SK-N-SH (cell line): ENCODE measurements at regions not wholly inside any gene's neighbourhood (a gene's known extent, or its start where the extent isn't known, plus 50 kb on each side); places are given as distances from the start of the nearest gene placed in this dataset.

Experiments used
- CTCF ChIA-PET: fragments of 300-600, 350-600 bp; formaldehyde crosslinking; extraction: SDS; loops from one replicate; lab custom pipeline; 2021; lab: Yijun Ruan, JAX
- POLR2A ChIA-PET: fragments of 350-600 bp; sonication (Branson Sonifier 250); formaldehyde crosslinking; extraction: SDS; loops from one replicate; lab custom pipeline; 2020; ENCODE audit warnings: antibody characterized with exemption, inconsistent platforms; lab: Yijun Ruan, JAX
- DNase-seq: peaks from one replicate; pipeline ENCODE4 v3.0.0; 2012
- H2AFZ ChIP-seq: fragments of 200-600 bp; sonication (generic); 2 replicates; pipeline ENCODE4 v1.8.1; 2016; ENCODE audit warnings: antibody characterized with exemption, mild to moderate bottlenecking, low read depth
- H3F3A ChIP-seq: fragments of 200-600 bp; sonication (generic); replicated peaks from 2 replicates; pipeline ENCODE3; 2016; ENCODE audit warnings: antibody characterized with exemption, mild to moderate bottlenecking; ENCODE audit not compliant: insufficient read depth
- H3K27ac ChIP-seq, 2 experiments: fragments of 200-500 bp in 1 of 2; fragments of 200-600 bp in 1 of 2; sonication (Bioruptor generic) in 1 of 2; sonication (generic), shearing (Covaris generic) in 1 of 2; 2 replicates each; pipeline versions ENCODE4 v1.5.1 to v1.6.1; 2014 to 2016; ENCODE audit warnings: low read depth in 2 of 2, inconsistent platforms in 1 of 2, low read length in 1 of 2, mild to moderate bottlenecking in 1 of 2, mixed read lengths in 1 of 2
- H3K27me3 ChIP-seq: fragments of 200-600 bp; sonication (generic), shearing (Covaris generic); 2 replicates; pipeline ENCODE4 v1.6.1; 2016; ENCODE audit warnings: mixed run types; ENCODE audit not compliant: insufficient read depth
- H3K36me3 ChIP-seq, 2 experiments: fragments of 200-500 bp in 1 of 2; fragments of 200-600 bp in 1 of 2; sonication (Bioruptor generic) in 1 of 2; sonication (generic) in 1 of 2; replicated peaks in 1 of 2; 2 replicates each; pipeline versions ENCODE3 to v1.5.1; 2014 to 2016; ENCODE audit warnings: low read length in 1 of 2, mild to moderate bottlenecking in 1 of 2; ENCODE audit not compliant: insufficient read depth in 2 of 2, control insufficient read depth in 1 of 2
- H3K4me1 ChIP-seq, 2 experiments: fragments of 200-500 bp in 1 of 2; fragments of 200-600 bp in 1 of 2; sonication (Bioruptor generic) in 1 of 2; sonication (generic), shearing (Covaris generic) in 1 of 2; 2 replicates each; pipeline versions ENCODE4 v1.5.1 to v1.6.1; 2014 to 2016; ENCODE audit warnings: low read depth in 1 of 2, low read length in 1 of 2, mixed run types in 1 of 2; ENCODE audit not compliant: insufficient read depth in 2 of 2, control insufficient read depth in 1 of 2
- H3K4me2 ChIP-seq: fragments of 200-600 bp; sonication (generic), shearing (Covaris generic); 2 replicates; pipeline ENCODE4 v1.6.1; 2017; ENCODE audit warnings: mixed run types
- H3K4me3 ChIP-seq, 2 experiments: fragments of 200-500 bp in 1 of 2; fragments of 200-600 bp in 1 of 2; sonication (Bioruptor generic) in 1 of 2; sonication (generic), shearing (Covaris generic) in 1 of 2; 2 replicates each; pipeline versions ENCODE4 v1.5.1 to v1.8.1; 2014 to 2016; ENCODE audit warnings: low read depth in 2 of 2, inconsistent platforms in 1 of 2, low read length in 1 of 2, mild to moderate bottlenecking in 1 of 2, mixed read lengths in 1 of 2, moderate library complexity in 1 of 2
- H3K79me2 ChIP-seq: fragments of 200-600 bp; sonication (generic); 2 replicates; pipeline ENCODE4 v1.8.1; 2017; ENCODE audit warnings: mild to moderate bottlenecking; ENCODE audit not compliant: insufficient read depth
- H3K9ac ChIP-seq: fragments of 200-600 bp; sonication (generic); 2 replicates; pipeline ENCODE4 v1.6.1; 2017; ENCODE audit warnings: mixed run types
- H3K9me2 ChIP-seq: fragments of 200-600 bp; sonication (generic); 2 replicates; pipeline ENCODE4 v1.6.1; 2017; ENCODE audit warnings: mixed run types
- H3K9me3 ChIP-seq: fragments of 200-600 bp; sonication (generic); 2 replicates; pipeline ENCODE4 v1.6.1; 2017; ENCODE audit warnings: mixed run types, mild to moderate bottlenecking, moderate library complexity
- H4K20me1 ChIP-seq: fragments of 200-600 bp; sonication (generic); 2 replicates; pipeline ENCODE4 v1.6.1; 2017; ENCODE audit warnings: mild to moderate bottlenecking, mixed run types; ENCODE audit not compliant: insufficient read depth
- CHD2 ChIP-seq: fragments of 150-350 bp; IDR thresholded peaks from 2 replicates; pipeline ENCODE4 v1.6.1; 2018; ENCODE audit warnings: low read length; ENCODE audit not compliant: partially characterized antibody
- ELF1 ChIP-seq: IDR thresholded peaks from 2 replicates; pipeline ENCODE4 v1.4.0; 2012
- FOSL2 ChIP-seq: IDR thresholded peaks from 2 replicates; pipeline ENCODE4 v1.4.0; 2012; ENCODE audit warnings: low read depth, mild to moderate bottlenecking, moderate library complexity, borderline replicate concordance
- FOXM1 ChIP-seq: IDR thresholded peaks from 2 replicates; pipeline ENCODE4 v1.4.0; 2012; ENCODE audit warnings: low read depth, mild to moderate bottlenecking
- GATA2 ChIP-seq: sonication (generic); formaldehyde crosslinking; IDR thresholded peaks from 2 replicates; pipeline ENCODE4 v1.5.0; 2020; ENCODE audit warnings: mild to moderate bottlenecking, missing genetic modification reagents
- JUND ChIP-seq: IDR thresholded peaks from 2 replicates; pipeline ENCODE4 v1.4.0; 2012
- MEF2A ChIP-seq: IDR thresholded peaks from 2 replicates; pipeline ENCODE4 v1.4.0; 2012; ENCODE audit warnings: low read depth, borderline replicate concordance
- MXI1 ChIP-seq: IDR thresholded peaks from 2 replicates; pipeline ENCODE4 v1.6.1; 2012; ENCODE audit warnings: mild to moderate bottlenecking, low read depth, low read length, improper control_type of control experiment
- NRF1 ChIP-seq: IDR thresholded peaks from 2 replicates; pipeline ENCODE4 v1.6.1; 2012; ENCODE audit warnings: low read depth, mild to moderate bottlenecking, low read length
- POLR2AphosphoS5 ChIP-seq: IDR thresholded peaks from 2 replicates; pipeline ENCODE4 v1.6.1; 2012; ENCODE audit warnings: low read depth, low read length
- RAD21 ChIP-seq: IDR thresholded peaks from 2 replicates; pipeline ENCODE4 v1.6.1; 2012; ENCODE audit warnings: mild to moderate bottlenecking, low read length
- RCOR1 ChIP-seq: fragments of 150-350 bp; IDR thresholded peaks from 2 replicates; pipeline ENCODE4 v1.6.1; 2017; ENCODE audit warnings: antibody characterized with exemption, low read length
- RFX5 ChIP-seq: IDR thresholded peaks from 2 replicates; pipeline ENCODE4 v1.6.1; 2012; ENCODE audit warnings: mild to moderate bottlenecking, improper control_type of control experiment, low read length
- SIN3A ChIP-seq: IDR thresholded peaks from 2 replicates; pipeline ENCODE4 v1.6.1; 2012; ENCODE audit warnings: low read depth, mild to moderate bottlenecking, low read length, moderate library complexity, borderline replicate concordance
- TCF12 ChIP-seq: IDR thresholded peaks from 2 replicates; pipeline ENCODE4 v1.4.0; 2012
- WGBS: methylation state at CpG from one replicate; pipeline ENCODE4 v1.1.6; 2017; ENCODE audit warnings: low lambda C conversion rate; 5-methylcytosine and 5-hydroxymethylcytosine counted together
- TF ChIP-seq, protein P1 (sequence below): IDR thresholded peaks from 2 replicates; pipeline ENCODE4; 2012
- TF ChIP-seq, protein P2 (sequence below): IDR thresholded peaks from 2 replicates; pipeline ENCODE4 v1.4.0; 2012; ENCODE audit warnings: low read depth
- TF ChIP-seq, protein P3 (sequence below): fragments of 200-600 bp; sonication (generic); IDR thresholded peaks from 2 replicates; pipeline ENCODE4 v1.6.1; 2017; ENCODE audit warnings: antibody characterized with exemption, mild to moderate bottlenecking, moderate library complexity
- TF ChIP-seq, protein P4 (sequence below): IDR thresholded peaks from 2 replicates; pipeline ENCODE4 v1.4.0; 2012; ENCODE audit warnings: low read depth, borderline replicate concordance

DNA sequence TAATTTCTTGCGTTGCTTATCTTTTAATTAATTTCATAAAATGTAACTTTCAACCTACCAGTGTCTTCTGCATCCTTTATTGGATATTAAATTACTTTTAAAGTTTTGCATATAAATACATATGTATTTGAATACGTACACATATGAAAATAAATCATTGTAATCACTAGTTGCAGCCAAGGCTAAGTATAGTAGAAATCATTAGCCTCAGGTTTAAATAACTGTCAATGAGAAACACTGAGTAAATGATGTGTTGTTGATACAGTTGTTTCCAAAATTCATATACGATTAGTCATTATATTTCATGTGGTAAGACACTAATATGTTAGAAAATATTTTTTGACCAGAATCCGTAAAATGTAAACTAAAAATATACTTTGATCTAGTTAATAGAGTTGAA, 1267.1 kb upstream of the PCDH20 start:
- H3K4me1 ChIP-seq = no peaks in the 10 kb centered on the region; a peak in 1 of 4 replicates
- H3K9me2 ChIP-seq = no peaks in the 10 kb centered on the region
- no peak overlapping the region for H3K9ac ChIP-seq
- H3K36me3 ChIP-seq = no peaks in the 10 kb centered on the region
- H3K27me3 ChIP-seq = no peaks in the 10 kb centered on the region
- no peaks in the 10 kb centered on the region for H3K79me2 ChIP-seq
- no peaks in the 10 kb centered on the region for H4K20me1 ChIP-seq
- no peak overlapping the region for H3K4me2 ChIP-seq
- no peak for DNase-seq
- no peak overlapping the region for H3K4me3 ChIP-seq
- POLR2A ChIA-PET = no interaction called here
- no peaks in the 10 kb centered on the region for H3K9me3 ChIP-seq
- CTCF ChIA-PET = no interaction called here
- H3F3A ChIP-seq = no peaks in the 10 kb centered on the region
- H2AFZ ChIP-seq = no peak overlapping the region
- TF ChIP-seq JUND (no peak), RFX5 (no peak), RAD21 (no peak), MEF2A (no peak), NRF1 (no peak), SIN3A (no peak), MXI1 (no peak), FOXM1 (no peak), GATA2 (CRISPR knock-in tag) (no peak), RCOR1 (no peak), CHD2 (no peak), TCF12 (no peak), FOSL2 (no peak), POLR2AphosphoS5 (no peak), ELF1 (no peak)
- TF ChIP-seq, protein P1, sequence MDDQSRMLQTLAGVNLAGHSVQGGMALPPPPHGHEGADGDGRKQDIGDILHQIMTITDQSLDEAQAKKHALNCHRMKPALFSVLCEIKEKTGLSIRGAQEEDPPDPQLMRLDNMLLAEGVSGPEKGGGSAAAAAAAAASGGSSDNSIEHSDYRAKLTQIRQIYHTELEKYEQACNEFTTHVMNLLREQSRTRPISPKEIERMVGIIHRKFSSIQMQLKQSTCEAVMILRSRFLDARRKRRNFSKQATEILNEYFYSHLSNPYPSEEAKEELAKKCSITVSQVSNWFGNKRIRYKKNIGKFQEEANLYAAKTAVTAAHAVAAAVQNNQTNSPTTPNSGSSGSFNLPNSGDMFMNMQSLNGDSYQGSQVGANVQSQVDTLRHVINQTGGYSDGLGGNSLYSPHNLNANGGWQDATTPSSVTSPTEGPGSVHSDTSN = no peak
- TF ChIP-seq, protein P2, sequence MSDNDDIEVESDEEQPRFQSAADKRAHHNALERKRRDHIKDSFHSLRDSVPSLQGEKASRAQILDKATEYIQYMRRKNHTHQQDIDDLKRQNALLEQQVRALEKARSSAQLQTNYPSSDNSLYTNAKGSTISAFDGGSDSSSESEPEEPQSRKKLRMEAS = no peak
- TF ChIP-seq, protein P3, sequence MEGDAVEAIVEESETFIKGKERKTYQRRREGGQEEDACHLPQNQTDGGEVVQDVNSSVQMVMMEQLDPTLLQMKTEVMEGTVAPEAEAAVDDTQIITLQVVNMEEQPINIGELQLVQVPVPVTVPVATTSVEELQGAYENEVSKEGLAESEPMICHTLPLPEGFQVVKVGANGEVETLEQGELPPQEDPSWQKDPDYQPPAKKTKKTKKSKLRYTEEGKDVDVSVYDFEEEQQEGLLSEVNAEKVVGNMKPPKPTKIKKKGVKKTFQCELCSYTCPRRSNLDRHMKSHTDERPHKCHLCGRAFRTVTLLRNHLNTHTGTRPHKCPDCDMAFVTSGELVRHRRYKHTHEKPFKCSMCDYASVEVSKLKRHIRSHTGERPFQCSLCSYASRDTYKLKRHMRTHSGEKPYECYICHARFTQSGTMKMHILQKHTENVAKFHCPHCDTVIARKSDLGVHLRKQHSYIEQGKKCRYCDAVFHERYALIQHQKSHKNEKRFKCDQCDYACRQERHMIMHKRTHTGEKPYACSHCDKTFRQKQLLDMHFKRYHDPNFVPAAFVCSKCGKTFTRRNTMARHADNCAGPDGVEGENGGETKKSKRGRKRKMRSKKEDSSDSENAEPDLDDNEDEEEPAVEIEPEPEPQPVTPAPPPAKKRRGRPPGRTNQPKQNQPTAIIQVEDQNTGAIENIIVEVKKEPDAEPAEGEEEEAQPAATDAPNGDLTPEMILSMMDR = no peak
- TF ChIP-seq, protein P4, sequence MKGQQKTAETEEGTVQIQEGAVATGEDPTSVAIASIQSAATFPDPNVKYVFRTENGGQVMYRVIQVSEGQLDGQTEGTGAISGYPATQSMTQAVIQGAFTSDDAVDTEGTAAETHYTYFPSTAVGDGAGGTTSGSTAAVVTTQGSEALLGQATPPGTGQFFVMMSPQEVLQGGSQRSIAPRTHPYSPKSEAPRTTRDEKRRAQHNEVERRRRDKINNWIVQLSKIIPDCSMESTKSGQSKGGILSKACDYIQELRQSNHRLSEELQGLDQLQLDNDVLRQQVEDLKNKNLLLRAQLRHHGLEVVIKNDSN = no peak
- 58% methylated on average over 4 of the region's 4 CpGs for WGBS
- H3K27ac ChIP-seq = no peak overlapping the region
